Right lobe of liver (tissue), 6 donors: ENCODE measurements at regions not wholly inside any gene's neighbourhood (a gene's known extent, or its start where the extent isn't known, plus 50 kb on each side); places are given as distances from the start of the nearest gene placed in this dataset.

Experiments
- ATAC-seq, 4 donors: fragments of 200-7000 bp; cut with Tn5 transposase; one replicate each; pipeline ENCODE4 v1.9.1; 2020; ENCODE audit warnings: mild to moderate bottlenecking in 4 of 4, moderate library complexity in 4 of 4
- DNase-seq, 3 donors: peaks; one replicate each; pipeline ENCODE4 v3.0.0-alpha.2; 2020
- H3K27ac ChIP-seq, 3 donors: fragments of 200-600 bp; one replicate each; pipeline ENCODE4 v1.8.0; 2022
- H3K27me3 ChIP-seq, 2 donors: fragments of 200-600 bp; one replicate each; pipeline ENCODE4 v1.8.0; 2022
- H3K36me3 ChIP-seq, 4 donors: fragments of 200-600 bp; sonication (generic) in 1 of 4; one replicate each; pipeline versions ENCODE4 v1.5.1 to v1.8.0; 2017 to 2022; ENCODE audit warnings: control low read depth in 1 of 4
- H3K4me1 ChIP-seq, 4 donors: fragments of 200-600 bp; sonication (generic) in 1 of 4; one replicate each; pipeline versions ENCODE4 v1.5.1 to v1.8.0; 2017 to 2022; ENCODE audit warnings: control low read depth in 1 of 4
- H3K4me3 ChIP-seq, 3 donors: fragments of 200-600 bp; one replicate each; pipeline ENCODE4 v1.8.0; 2022
- H3K9me3 ChIP-seq, 4 donors: fragments of 200-600 bp; sonication (generic) in 1 of 4; one replicate each; pipeline versions ENCODE4 v1.5.1 to v1.8.0; 2017 to 2022; ENCODE audit warnings: control low read depth in 1 of 4
- CTCF ChIP-seq, 4 donors: fragments of 200-600 bp in 3 of 4; fragments of 450-650 bp in 1 of 4; IDR thresholded peaks; one replicate each; pipeline versions ENCODE4 v1.5.1 to v1.8.0; 2016 to 2022; ENCODE audit warnings: antibody characterized with exemption in 4 of 4, mild to moderate bottlenecking in 2 of 4
- POLR2A ChIP-seq: fragments of 450-650 bp; IDR thresholded peaks from one replicate; pipeline ENCODE4 v1.6.1; 2017; ENCODE audit warnings: antibody characterized with exemption, mild to moderate bottlenecking
- WGBS: methylation state at CpG from one replicate; pipeline ENCODE4 v1.1.6; 2018; ENCODE audit warnings: low coverage, low lambda C conversion rate; ENCODE audit not compliant: insufficient coverage; ENCODE audit errors: missing lambda C conversion rate; 5-methylcytosine and 5-hydroxymethylcytosine counted together
- intact Hi-C, 2 donors: fragments of 100-400 bp; cut with DNase I; formaldehyde crosslinking; loops; one replicate each; pipeline versions ENCODE4 v1.11.2 to v1.14.1; 2022
- donor health status: DM: no; HTN: yes; CAD: no.
- donor health status: DM: no; HTN: no; CAD: no.
- donor health status: DM: no; HTN: no; CAD: no.
- donor health status: DM: no; HTN: yes; CAD: no.
- donor health status: DM: no; HTN: yes; CAD: no.

DNA sequence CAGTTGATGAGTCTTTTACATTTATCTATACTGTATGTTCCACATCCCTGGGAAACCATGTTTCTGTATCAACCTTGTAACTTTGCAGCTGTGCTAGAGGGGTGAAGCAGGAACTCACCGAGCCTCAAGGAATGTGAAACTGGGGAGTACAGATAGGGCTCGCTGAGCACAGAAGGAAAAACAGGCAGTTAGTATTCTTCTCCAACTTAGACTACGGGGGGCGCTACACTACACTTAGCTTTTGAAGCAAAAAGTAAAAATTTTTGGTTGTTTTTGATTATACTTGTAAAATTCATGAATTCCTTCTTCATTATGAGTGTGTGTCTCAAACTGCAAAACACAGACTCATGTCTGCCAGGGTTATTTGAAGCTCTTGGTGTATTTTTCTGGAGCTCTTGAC, 132.7 kb upstream of the RGMA start:
- no peak overlapping the region for H3K4me3 ChIP-seq
- H3K27ac ChIP-seq = no peak overlapping the region
- intact Hi-C loops = no loop called here
- no peak for DNase-seq
- 25% methylated on average over 4 of the region's 4 CpGs for WGBS
- no peak for ATAC-seq
- peaks cover 0 to 5% of the 10 kb centered on the region in 2 donors for H3K27me3 ChIP-seq
- no peaks in the 10 kb centered on the region for H3K9me3 ChIP-seq
- H3K36me3 ChIP-seq = no peaks in the 10 kb centered on the region
- no peak for TF ChIP-seq CTCF (IDR thresholded peaks at IDR 0.05)
- TF ChIP-seq POLR2A = no peak
- H3K4me1 ChIP-seq = no peaks in the 10 kb centered on the region

DNA sequence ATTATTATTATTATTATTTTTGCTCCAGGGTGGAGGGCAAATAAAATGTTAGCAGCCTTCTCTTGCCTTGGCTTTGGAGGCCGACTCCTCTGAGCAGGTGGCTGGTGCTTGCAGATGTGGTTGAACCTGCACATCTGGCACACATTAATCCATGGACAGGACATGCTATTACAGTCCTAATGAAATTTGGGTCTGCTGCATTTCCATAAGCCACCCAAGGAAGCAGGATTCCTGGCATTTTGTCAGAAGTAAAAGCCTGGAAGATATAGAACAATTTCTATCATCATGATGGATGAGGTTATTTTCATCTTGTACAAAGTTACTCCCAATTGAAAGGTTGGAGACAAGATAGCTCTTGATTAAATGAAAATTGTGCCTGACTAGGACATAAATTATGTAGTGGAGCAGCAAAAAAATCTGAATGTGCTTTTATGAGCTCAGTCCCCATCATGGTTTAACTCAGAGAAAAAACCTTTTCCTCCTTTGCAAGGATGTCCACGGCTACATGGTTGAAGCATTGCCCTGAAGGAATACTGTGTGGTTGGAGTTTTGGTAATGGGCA, 130.9 kb upstream of the RGMA start:
- ATAC-seq (no peak), DNase-seq (no peak)
- Histone ChIP-seq H3K9me3 (no peaks in the 10 kb centered on the region), H3K36me3 (no peaks in the 10 kb centered on the region), H3K27me3 (peaks cover 0 to 5% of the 10 kb centered on the region in 2 donors), H3K27ac (no peak overlapping the region), H3K4me1 (no peaks in the 10 kb centered on the region), H3K4me3 (no peak overlapping the region)
- no peak for TF ChIP-seq POLR2A
- no peak for TF ChIP-seq CTCF (IDR thresholded peaks at IDR 0.05)
- intact Hi-C loops = no loop called here
- 22% methylated on average over 1 of the region's 2 CpGs for WGBS

- intact Hi-C loops = no loop called here
- TF ChIP-seq POLR2A = no peak
- no peak for TF ChIP-seq CTCF (IDR thresholded peaks at IDR 0.05)
- no peaks in the 10 kb centered on the region for H3K4me1 ChIP-seq
- no peak for DNase-seq
- no peaks in the 10 kb centered on the region for H3K36me3 ChIP-seq
- no peak overlapping the region for H3K27ac ChIP-seq
- ATAC-seq = no peak
- no peaks in the 10 kb centered on the region for H3K27me3 ChIP-seq
- 78% methylated on average over 1 of the region's 1 CpG for WGBS
- no peaks in the 10 kb centered on the region for H3K9me3 ChIP-seq
- no peak overlapping the region for H3K4me3 ChIP-seq
Measured at GRCh38 chr15:93217343-93217742, 128.3 kb upstream of the RGMA start.

- no peak for TF ChIP-seq POLR2A
- TF ChIP-seq CTCF (IDR thresholded peaks at IDR 0.05) = no peak
- Histone ChIP-seq H3K9me3 (no peaks in the 10 kb centered on the region), H3K4me3 (no peak overlapping the region), H3K4me1 (no peaks in the 10 kb centered on the region), H3K27me3 (no peaks in the 10 kb centered on the region), H3K27ac (no peak overlapping the region), H3K36me3 (no peaks in the 10 kb centered on the region)
- 59% methylated on average over 3 of the region's 3 CpGs for WGBS
- ATAC-seq (no peak), DNase-seq (no peak)
- intact Hi-C loops = no loop called here
Measured at GRCh38 chr15:93214106-93214505, 125.1 kb upstream of the RGMA start.

GRCh38 chr15:93213281-93213680, 124.3 kb upstream of the RGMA start:
- 80% methylated on average over 3 of the region's 5 CpGs for WGBS
- intact Hi-C loops = no loop called here

More at GRCh38 chr15:93213281-93213680, 124.3 kb upstream of the RGMA start:
- Histone ChIP-seq H3K27ac (no peak overlapping the region), H3K4me1 (no peaks in the 10 kb centered on the region), H3K9me3 (no peaks in the 10 kb centered on the region), H3K4me3 (no peak overlapping the region), H3K36me3 (no peaks in the 10 kb centered on the region), H3K27me3 (no peaks in the 10 kb centered on the region)
- DNase-seq (no peak), ATAC-seq (no peak)
- no peak for TF ChIP-seq POLR2A
- TF ChIP-seq CTCF (IDR thresholded peaks at IDR 0.05) = no peak
